NCI-H748 (cell line): ENCODE measurements at regions not wholly inside any gene's neighbourhood (a gene's known extent, or its start where the extent isn't known, plus 50 kb on each side); places are given as distances from the start of the nearest gene placed in this dataset.

Experiments used
- DNase-seq: peaks from one replicate; lab custom pipeline; 2025; ENCODE audit not compliant: unreplicated experiment; lab: John Stamatoyannopoulos, UW

DNA sequence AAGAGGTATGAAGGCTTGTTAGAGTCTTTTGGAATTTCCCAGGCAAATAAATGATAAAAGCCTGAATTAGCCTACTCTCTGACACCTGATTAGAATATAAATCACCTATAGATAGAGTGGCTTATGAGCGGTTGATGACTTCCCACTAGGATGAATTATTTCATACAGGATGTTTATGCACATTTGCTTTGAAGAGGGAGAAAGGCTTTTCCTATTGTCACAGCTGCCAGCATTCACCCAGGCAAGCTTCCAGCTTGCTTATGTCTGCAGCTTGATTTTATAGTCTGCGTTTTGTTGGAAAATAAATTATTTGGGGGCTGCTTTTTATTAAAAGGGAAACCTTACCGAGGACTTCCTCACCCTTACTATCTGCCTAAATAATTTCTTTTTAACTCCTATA is 51.3 kb upstream of the EIF2S2 start:
- DNase-seq, result peak; percentile 17

DNA sequence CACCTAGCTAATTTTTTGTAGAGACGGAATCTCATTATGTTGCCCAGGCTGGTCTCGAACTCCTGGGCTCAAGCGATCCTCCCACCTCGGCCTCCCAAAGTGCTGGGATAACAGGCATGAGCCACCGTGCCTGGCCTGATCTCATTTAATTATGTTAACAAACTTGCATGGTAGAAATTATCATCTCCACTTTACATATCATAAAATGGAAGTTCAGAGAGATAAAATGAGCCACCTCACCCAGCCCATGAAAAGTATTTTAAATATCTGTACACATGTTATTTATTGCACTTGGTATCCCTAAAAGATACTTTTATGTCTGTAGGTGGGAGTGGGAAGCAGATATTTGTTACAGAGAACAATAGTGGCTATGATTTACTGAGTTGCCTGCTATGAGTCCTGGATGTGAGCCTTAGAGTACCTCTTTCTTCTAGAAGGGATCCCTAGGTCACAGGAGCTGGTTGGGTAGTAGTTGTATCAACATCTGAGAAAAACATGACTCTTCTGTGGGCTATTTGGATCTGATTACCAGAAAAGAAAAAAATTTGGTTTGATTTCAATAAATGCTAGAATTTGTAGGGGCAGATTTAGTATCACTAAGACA is 52.4 kb upstream of the EIF2S2 start:
- DNase-seq, result no peak

DNA sequence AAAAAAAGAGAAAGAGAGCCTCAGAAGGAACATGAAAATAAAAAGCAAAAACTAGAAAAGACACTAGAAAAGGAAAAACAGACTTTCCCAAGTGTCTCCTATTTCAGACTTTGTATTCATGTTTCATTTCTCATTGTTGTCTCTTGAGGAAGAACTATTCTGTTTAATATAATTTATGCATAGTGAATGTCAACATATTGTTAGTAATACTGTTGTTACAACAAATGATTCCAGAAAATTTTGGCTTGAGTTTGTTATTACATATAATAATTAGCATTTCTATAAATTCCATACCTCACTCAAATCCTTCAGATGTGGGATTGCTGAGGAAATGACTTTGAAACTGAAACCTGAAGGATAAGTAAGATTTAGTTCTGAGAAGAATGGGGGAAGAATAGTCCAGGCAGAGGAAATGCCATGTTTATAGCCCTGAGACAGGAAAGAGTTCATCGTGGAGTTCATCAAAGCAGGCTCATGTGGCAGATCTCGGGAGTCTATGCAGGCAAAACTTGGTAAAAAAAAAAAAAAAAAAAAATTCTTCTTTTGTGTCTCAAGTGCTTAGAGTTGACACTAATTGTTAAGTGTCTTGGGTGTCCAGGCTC is 53.1 kb upstream of the EIF2S2 start:
- no peak for DNase-seq

DNA sequence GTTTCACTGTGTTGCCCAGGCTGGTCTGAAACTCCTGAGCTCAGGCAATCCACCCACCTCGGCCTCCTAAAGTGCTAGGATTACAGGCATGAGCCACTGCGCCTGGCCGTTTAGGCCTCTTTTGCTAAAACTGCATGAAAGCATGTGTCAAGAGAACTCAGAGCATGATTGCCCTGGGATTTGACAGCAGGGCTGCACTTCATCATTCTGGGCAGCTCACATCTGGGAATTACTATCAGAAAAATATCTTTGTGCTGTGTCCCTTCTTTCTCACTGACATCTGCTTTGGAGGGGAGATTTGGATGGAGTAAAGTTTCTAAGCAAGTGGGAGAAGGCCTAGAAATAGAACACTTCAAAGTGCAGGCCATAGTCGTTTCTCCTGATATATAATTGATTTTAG is 59.6 kb upstream of the EIF2S2 start:
- no peak for DNase-seq

DNA sequence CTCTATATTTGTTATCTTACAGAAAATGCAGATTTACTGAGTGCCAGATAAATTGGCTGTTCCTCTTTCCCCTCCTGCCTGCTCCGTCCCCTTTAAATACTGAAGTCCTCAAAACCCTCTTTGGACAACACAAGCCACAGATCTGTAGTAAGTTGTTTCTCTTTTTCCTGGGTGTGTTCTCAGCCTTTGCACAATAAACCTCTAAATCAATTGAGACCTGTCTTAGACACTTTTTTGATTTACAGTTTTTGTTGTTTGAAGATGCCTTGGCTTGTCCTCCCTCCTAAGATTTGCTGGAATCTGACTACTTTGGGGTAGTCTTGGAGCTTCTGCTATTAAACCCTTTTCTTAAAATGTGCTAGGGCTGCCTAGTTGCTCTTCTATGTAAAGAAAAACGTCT is 60.9 kb upstream of the EIF2S2 start:
- DNase-seq, result no peak

DNA sequence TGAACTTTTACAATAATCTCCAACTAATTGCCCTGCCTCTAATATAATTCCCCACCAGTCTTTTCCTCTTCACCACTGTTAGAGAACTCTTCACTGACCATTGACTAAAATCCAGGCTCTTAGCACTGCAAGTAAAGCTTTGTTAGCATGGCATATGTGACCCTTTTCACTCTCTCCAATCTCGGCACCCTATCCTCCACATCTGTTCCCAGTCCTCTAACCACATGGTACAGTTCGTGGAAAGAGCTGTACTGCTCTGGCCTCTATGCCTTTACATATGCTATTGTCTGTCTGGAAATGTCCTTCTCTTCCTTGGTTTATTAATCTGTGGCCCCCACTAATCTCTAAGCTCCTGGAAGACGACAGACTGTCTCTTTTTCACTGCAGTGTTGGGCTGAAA is 63.0 kb upstream of the EIF2S2 start:
- no peak for DNase-seq

DNA sequence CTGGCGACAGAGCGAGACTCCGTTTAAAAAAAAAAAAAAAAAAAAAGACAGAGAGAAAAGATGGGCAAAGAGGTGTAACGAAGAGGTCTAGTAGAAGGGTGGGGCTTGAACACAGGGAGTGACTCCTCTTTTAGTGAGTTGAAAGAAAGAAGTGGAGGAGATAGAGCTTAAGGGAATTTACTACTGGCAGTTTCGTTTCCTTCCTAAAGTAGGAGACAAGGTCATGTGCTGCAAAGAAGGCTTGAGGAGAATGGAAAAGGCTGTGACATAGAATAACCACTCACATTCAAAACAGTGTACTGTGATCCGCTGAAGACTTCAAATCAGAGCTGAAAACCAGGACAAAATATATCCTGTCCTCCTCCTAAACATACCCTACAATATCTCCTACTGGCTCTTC is 63.8 kb upstream of the EIF2S2 start:
- DNase-seq, result no peak

DNA sequence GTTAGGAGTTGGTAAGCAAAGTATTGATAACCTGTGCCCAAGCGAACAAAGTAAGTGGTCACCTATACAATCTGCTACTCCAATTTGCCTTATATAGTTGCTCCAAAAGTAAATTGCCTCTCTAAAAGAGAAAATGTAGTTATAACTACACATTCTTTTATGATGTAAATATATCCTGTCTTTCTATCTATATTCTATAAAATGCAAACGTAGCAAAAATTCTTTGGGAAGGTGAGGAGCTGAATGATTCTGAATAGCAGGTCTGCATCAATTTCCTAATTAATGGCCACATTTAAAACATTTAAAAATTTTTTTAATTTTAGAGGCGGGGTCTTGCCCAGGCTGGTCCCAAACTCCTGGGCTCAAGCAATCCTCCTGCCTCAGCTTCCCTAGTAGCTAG is 64.2 kb upstream of the ASIP start:
- DNase-seq, result no peak

DNA sequence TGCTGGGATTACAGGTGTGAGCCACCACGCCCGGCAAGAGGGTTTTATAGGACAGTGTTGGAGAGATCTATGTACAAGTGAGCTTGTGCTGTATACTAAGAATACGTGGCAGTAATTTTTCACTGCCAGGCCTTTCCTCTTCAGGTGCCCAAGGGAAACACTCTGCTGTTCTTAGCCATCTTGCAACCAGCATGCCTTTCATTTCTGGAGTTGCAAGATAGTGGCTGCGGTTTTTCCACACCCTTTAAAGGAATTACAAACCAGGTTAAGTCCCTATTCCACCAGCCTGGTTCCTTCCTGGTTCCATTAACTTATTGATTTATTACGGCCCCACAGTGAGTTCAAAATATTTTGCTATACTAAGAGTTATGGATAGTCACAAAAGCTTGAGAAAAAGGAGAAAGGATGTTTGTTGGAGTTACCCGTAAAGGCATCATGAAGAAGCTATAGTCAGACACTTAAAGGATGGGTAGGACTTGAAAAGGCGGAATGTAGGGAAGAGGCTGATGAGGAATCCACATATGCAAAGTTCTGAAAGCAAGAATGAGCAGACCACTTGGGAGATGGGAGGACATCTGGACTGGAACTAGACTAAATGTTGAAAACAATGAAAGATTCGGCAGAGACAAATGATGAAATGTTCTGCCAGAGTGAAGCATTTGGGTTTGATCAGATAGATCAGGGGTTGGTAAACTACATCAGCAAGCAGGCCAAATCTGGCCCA is 61.4 kb upstream of the ASIP start:
- DNase-seq, result no peak

DNA sequence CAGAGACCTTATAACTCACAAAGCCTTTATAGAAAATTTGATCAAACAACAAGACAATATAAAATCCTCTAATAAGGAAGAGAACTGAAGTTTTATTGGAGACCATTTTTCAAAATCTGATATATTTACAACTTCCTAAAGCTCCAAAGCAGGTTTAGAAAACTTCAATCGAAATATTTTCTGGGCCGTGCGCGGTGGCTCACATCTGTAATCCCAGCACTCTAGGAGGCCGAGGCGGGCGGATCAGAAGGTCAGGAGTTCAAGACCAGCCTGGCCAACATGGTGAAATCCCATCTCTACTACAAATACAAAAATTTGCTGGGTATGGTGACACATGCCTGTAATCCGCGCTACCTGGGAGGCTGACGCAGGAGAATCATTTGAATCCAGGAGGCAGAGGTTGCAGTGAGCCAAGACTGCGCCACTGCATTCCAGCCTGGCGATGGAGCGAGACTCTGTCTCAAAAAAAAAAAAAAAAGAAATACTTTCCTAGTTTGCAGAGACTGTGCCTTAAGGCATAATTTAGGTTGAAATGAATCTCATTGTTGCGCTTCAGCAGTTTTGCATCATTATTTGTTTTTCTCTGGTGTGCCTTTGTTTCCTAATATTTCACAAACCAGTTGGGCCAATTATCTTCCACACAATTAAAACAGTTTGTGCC is 60.6 kb upstream of the ASIP start:
- DNase-seq, result peak; percentile 25

DNA sequence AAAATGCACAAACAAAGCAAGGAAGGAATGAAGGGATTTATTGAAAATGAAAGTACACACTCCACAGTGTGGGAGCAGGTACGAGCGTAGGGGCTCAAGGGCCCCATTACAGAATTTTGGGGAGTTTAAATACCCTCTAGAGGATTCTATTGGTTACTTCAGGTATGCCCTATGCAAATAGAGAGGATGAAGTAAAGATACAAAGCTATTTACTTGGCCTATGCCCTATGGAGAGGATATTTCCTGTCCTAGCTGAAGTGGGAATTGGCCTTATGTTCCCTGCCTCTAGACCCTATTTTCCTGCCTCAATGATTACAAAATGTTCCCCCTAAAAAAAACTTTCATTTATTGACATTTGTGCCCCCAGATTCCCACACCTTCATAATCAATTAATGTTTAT is 59.7 kb upstream of the ASIP start:
- DNase-seq, result no peak

DNA sequence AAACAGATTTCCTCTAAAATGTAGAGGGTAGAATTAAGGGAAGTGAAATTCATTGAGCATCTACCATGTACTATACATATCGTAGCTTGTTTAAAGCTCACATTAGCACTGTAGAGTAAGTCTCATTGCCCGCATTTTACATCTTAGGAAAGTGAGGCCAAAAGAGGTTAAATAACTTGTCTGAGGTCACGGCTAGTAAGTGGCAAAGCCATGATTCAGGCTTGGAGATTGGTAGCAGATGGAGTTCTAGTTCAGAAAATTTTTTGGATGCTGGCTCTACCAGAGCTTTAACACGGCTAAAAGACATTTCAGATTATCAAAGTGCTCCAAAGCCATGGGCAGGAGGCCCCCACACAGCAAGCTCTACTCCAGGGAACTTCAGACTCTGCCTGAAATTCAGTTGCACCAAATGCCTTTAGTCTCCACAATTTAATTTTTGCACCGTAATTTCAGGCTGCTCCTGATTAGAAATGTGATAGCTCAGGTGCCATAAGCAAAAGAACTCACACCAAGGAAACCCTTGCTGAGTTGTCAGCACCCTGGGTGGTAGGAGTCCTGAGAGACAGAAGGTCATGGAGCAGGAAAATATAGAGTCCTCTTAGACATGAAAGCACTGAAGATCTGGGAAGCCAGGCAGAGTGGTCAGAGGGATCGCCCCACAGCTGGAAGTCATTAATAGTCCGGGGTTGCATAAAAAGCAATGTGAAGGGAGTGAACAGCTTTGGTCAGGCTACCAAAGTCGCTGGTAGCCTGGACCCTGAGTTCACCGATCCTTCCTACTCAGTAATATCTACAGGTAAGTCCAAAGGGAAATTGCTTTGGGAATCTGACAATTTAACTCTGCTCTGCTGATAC is 55.2 kb upstream of the ASIP start:
- DNase-seq, result no peak

DNA sequence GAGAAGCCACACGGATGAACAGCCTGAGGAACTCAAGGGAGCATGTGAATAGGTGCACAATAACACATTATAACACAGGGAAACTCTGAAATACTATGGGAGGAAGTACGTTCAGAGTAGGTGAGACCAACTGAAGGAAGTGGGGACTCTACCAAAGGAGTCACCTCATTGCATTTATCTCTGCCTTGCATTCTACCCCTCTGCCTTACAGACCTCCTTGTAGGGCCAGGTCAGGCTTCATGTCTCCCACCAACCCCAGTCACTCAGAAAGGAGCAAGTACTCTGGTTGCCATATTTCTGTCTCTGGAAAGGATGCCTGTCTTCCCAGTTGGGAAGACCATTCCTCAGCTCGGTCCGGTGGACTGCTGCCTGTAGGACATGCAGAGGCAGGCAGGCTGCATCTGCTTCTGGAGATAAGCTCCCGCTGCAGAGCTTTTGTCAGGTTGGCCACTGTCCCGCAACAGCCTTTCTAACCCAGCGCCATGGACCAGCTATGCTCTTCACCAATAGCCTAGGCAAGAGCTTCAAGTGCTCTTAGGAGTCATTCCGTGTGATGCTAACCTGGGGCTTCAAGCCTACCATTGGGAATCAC is 51.6 kb upstream of the ASIP start:
- peak; percentile 5 for DNase-seq

DNA sequence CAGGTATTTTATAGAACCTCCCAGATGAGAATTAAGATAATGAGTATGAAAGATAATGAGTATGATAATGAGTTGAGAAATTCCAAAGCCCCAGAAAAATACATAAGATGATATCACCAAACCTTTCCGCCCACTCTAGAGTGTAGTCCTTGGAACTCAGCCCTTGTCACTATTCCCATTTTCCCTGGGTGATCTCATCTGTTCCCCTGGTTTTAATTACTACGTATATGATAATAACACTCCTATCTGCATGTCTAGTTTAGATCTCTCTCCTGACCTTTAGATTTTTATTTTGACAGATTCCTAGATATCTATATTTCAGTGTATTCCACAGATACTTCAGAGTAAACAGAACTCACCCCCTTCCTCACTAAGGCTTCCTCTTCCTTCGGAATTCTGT is 51.0 kb upstream of the ASIP start:
- DNase-seq, result no peak

DNA sequence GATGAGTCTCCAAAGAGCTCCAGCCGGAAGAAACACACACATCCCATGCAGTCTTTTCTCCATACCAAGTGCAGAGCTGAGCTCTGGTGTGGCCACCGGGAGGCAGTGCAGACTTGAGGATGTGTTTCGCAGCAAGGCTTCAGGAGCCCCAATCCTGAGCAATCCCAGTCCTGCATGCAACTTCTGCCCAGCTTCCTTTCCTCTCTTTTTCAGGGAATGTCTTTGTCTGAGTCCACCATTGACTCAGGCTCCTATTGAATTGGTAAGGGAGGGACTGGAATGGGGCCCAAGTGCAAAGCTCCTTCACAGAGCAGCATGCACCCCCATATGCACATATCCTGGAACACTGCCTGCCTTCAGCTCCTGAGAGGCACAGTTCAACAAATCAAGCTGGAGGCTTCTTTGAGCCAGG is 50.5 kb upstream of the ASIP start:
- DNase-seq, result peak; percentile 79
